ENCODE measurements at regions not wholly inside any gene's neighbourhood (a gene's known extent, or its start where the extent isn't known, plus 50 kb on each side); places are given as distances from the start of the nearest gene placed in this dataset.

DNA sequence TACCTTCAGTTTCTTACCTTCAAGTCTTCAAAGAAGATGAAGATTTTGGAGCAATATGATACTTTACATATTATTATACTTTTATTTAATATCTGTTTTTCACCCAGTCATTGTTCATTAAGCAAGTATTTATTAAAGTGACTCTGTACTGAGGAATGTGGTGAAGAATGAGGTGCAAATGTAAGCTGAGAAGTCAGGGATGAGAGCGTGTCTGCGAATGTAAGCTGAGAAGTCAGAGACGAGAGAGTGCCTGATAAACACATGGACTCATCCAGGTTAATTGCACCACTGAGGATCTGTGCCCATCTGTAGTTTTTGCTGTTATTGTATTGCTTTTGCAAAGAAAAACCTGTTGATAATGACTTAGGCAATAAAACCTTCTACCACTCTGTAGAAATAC, 211.9 kb upstream of the FAR2 start:
- H3K36me3 ChIP-seq (ENCODE audit: control insufficient read depth, insufficient read depth, low read length): no peaks in the 10 kb centered on the region
- H3K27me3 ChIP-seq (ENCODE audit: control insufficient read depth, insufficient read depth, low read length): no peaks in the 10 kb centered on the region
- DNase-seq (ENCODE audit: low read depth) (peak; percentile 93), FAIRE-seq (no peak)
- TF ChIP-seq, protein P1, sequence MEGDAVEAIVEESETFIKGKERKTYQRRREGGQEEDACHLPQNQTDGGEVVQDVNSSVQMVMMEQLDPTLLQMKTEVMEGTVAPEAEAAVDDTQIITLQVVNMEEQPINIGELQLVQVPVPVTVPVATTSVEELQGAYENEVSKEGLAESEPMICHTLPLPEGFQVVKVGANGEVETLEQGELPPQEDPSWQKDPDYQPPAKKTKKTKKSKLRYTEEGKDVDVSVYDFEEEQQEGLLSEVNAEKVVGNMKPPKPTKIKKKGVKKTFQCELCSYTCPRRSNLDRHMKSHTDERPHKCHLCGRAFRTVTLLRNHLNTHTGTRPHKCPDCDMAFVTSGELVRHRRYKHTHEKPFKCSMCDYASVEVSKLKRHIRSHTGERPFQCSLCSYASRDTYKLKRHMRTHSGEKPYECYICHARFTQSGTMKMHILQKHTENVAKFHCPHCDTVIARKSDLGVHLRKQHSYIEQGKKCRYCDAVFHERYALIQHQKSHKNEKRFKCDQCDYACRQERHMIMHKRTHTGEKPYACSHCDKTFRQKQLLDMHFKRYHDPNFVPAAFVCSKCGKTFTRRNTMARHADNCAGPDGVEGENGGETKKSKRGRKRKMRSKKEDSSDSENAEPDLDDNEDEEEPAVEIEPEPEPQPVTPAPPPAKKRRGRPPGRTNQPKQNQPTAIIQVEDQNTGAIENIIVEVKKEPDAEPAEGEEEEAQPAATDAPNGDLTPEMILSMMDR (IDR thresholded peaks at IDR 0.05; ENCODE audit: insufficient read depth, low read length, severe bottlenecking): no peak
- H3K4me3 ChIP-seq (ENCODE audit: low read depth, low read length): no peak overlapping the region

DNA sequence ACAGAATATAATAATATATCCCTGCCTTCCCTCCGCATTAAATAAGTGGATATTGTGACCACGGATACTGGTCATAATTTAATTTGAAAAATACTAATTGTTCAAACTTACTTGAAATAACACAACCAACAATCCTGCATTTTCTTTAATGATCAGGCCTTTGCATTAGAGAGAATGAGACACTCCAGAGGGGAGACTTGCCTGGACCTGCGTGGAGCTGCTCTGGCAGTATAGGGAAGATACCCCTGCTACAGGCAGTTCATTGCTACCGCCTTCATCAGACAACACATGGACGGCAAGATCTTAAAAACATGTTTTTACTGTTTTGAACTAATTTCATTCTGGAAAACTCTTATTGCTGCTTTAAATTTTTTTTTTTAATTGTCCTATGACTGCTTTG, 211.0 kb upstream of the FAR2 start:
- H3K4me3 ChIP-seq (ENCODE audit: low read depth, low read length): no peak overlapping the region
- H3K27me3 ChIP-seq (ENCODE audit: control insufficient read depth, insufficient read depth, low read length): no peaks in the 10 kb centered on the region
- TF ChIP-seq, protein P1 (IDR thresholded peaks at IDR 0.05; ENCODE audit: insufficient read depth, low read length, severe bottlenecking): no peak
- FAIRE-seq (no peak), DNase-seq (ENCODE audit: low read depth) (peak; percentile 82)
- no peaks in the 10 kb centered on the region for H3K36me3 ChIP-seq (ENCODE audit: control insufficient read depth, insufficient read depth, low read length)

DNA sequence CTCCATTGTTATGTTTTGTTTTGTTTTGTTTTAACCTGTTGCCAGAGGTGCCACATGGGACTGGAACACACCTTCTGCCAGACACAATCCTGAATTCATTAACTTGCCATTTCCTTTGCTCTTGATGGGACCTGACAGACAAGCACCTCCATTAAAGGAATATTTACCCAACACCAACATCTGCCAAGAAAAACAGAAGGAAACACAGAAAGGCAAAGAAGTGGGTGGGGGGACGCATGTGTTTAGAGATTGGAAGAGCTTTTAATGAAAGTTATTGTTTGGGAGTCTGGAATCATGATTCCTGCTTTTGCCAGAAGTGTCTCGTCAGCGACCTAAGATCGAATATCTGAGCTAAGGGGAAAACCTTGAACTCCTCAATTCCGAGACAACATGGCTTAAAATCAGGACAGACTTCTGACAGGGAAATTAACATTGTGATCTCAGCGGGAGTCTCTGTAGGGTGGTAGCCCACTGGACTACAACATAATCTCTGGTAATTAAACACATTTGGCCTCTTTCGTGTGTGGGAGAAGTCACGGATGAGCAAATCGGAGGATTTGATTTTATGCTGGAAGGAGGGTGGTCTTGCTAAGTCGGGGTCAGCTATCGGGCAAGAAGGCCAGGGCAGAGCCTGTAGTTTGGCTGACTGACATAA, 210.4 kb upstream of the FAR2 start:
- FAIRE-seq (no peak), DNase-seq (ENCODE audit: low read depth) (no peak)
- no peak overlapping the region for H3K4me3 ChIP-seq (ENCODE audit: low read depth, low read length)
- TF ChIP-seq, protein P1 (IDR thresholded peaks at IDR 0.05; ENCODE audit: insufficient read depth, low read length, severe bottlenecking): no peak
- H3K36me3 ChIP-seq (ENCODE audit: control insufficient read depth, insufficient read depth, low read length): no peaks in the 10 kb centered on the region
- no peaks in the 10 kb centered on the region for H3K27me3 ChIP-seq (ENCODE audit: control insufficient read depth, insufficient read depth, low read length)

DNA sequence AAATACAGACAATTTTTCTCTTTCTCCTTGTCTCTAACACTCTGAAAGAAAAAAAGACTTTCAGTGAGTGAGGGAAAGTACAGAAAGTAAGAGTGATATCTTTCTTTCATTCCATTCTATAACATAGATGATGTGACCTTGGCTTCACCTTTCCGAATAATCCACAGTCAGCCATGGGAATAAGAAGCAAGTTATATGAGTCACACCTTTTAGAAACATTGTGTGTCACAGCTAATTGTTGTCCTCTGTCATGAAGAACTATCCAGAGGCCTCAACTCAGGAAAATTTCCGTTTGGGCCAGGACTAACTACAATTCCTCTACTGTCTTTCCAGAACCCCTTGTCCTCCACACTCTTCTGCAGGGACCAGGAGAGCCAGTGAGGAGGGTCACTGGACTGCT, 209.7 kb upstream of the FAR2 start:
- Histone ChIP-seq H3K4me3 (ENCODE audit: low read depth, low read length) (no peak overlapping the region), H3K36me3 (ENCODE audit: control insufficient read depth, insufficient read depth, low read length) (no peaks in the 10 kb centered on the region), H3K27me3 (ENCODE audit: control insufficient read depth, insufficient read depth, low read length) (no peaks in the 10 kb centered on the region)
- FAIRE-seq: peak; percentile 60
- TF ChIP-seq, protein P1 (IDR thresholded peaks at IDR 0.05; ENCODE audit: insufficient read depth, low read length, severe bottlenecking): no peak
- peak; percentile 46 for DNase-seq (ENCODE audit: low read depth)

DNA sequence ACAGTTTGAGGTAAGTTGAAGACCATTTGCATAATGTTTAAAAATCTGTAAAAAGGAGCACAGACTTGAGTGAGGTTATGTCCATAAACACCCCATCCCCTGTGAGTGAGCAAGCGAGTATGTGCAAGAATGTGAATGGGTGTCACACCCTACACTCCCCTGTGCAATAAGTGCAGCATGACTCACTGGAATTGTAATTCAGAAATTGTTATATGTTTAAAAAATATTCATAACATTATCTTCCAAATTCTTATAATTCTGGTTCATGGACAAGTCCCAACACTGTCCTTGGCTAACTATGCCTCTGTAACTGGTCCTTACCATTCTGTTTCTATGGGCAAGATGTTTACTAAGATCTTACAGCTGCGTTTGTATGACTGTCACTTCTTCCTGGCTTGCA, 207.8 kb upstream of the FAR2 start:
- DNase-seq (ENCODE audit: low read depth): peak; percentile 88
- no peaks in the 10 kb centered on the region for H3K36me3 ChIP-seq (ENCODE audit: control insufficient read depth, insufficient read depth, low read length)
- H3K27me3 ChIP-seq (ENCODE audit: control insufficient read depth, insufficient read depth, low read length): no peaks in the 10 kb centered on the region
- TF ChIP-seq, protein P1 (IDR thresholded peaks at IDR 0.05; ENCODE audit: insufficient read depth, low read length, severe bottlenecking): no peak
- no peak for FAIRE-seq
- H3K4me3 ChIP-seq (ENCODE audit: low read depth, low read length): no peak overlapping the region

DNA sequence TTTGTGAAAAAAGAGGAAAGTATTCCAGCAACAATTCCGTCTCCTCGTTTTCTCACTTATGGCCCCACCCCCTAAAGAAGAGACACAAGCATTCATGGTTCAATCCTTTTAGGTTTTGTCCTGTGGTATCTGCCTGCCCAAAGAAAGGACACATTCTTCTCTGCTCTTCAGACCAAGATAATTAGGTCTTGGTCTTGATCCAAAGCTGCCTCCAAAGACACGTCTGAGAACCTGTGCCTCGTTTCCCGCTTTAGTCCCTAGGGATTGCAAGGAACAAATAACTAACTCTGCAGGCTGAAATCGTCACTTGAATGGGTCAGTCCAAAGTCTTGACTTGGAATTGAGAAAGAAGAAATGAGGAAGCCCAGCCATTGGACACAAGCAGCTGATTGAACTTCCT, 202.7 kb upstream of the FAR2 start:
- Histone ChIP-seq H3K36me3 (ENCODE audit: control insufficient read depth, insufficient read depth, low read length) (no peaks in the 10 kb centered on the region), H3K4me3 (ENCODE audit: low read depth, low read length) (no peak overlapping the region), H3K27me3 (ENCODE audit: control insufficient read depth, insufficient read depth, low read length) (no peaks in the 10 kb centered on the region)
- TF ChIP-seq, protein P1 (IDR thresholded peaks at IDR 0.05; ENCODE audit: insufficient read depth, low read length, severe bottlenecking): no peak
- FAIRE-seq (no peak), DNase-seq (ENCODE audit: low read depth) (no peak)

Data from bronchial epithelial cell (primary cell).